GM19023 (cell line): ENCODE measurements at regions not wholly inside any gene's neighbourhood (a gene's known extent, or its start where the extent isn't known, plus 50 kb on each side); places are given as distances from the start of the nearest gene placed in this dataset.
"Not testable (repeated sequence)": the region's sequence is repeated elsewhere in the genome, so short reads cannot be mapped to it uniquely, and the experiment has no call there.

Experiments used
- ATAC-seq: cut with Tn5 transposase; IDR thresholded peaks from one replicate; pipeline ENCODE4 v1.9.1; 2021; ENCODE audit warnings: mild to moderate bottlenecking, moderate library complexity; ENCODE audit not compliant: unreplicated experiment

- ATAC-seq, result no peak
Measured at GRCh38 chr11:29634244-29634643, 382.6 kb downstream of the KCNA4 start.

- ATAC-seq, result no peak
Measured at GRCh38 chr11:29629286-29629685, 387.5 kb downstream of the KCNA4 start.

- no peak for ATAC-seq
Measured at GRCh38 chr11:29628609-29629008, 388.2 kb downstream of the KCNA4 start.

GRCh38 chr11:29627541-29627940, 389.3 kb downstream of the KCNA4 start:
- no peak for ATAC-seq

- no peak for ATAC-seq
Measured at GRCh38 chr11:29623144-29623722, 393.6 kb downstream of the KCNA4 start.

GRCh38 chr11:29616611-29617010, 400.2 kb downstream of the KCNA4 start:
- no peak for ATAC-seq

GRCh38 chr11:29612423-29612822, 404.4 kb downstream of the KCNA4 start:
- no peak for ATAC-seq

- ATAC-seq, result no peak
Measured at GRCh38 chr11:29606330-29607031, 410.3 kb downstream of the KCNA4 start.

- not testable (repeated sequence) for ATAC-seq
Measured at GRCh38 chr11:29600151-29600575, 416.7 kb downstream of the KCNA4 start.

GRCh38 chr11:29584342-29584741, 432.5 kb downstream of the KCNA4 start:
- no peak for ATAC-seq

- no peak for ATAC-seq
Measured at GRCh38 chr11:29578806-29579205, 438.0 kb downstream of the KCNA4 start.

- ATAC-seq, result no peak
Measured at GRCh38 chr11:29564486-29564885, 452.3 kb downstream of the KCNA4 start.

- ATAC-seq, result no peak
Measured at GRCh38 chr11:29562183-29562582, 454.6 kb downstream of the KCNA4 start.

- ATAC-seq, result no peak
Measured at GRCh38 chr11:29553990-29554389, 462.8 kb downstream of the KCNA4 start.

GRCh38 chr11:29538339-29539036, 478.3 kb downstream of the KCNA4 start:
- ATAC-seq, result no peak

- ATAC-seq, result no peak
Measured at GRCh38 chr11:29534836-29535235, 482.0 kb downstream of the KCNA4 start.

- ATAC-seq, result no peak
Measured at GRCh38 chr11:29530961-29531360, 485.9 kb downstream of the KCNA4 start.

GRCh38 chr11:29527391-29527936, 489.4 kb downstream of the KCNA4 start:
- no peak for ATAC-seq

- ATAC-seq, result no peak
Measured at GRCh38 chr11:29518389-29519174, 498.2 kb downstream of the KCNA4 start.

GRCh38 chr11:29511394-29511793, 505.4 kb downstream of the KCNA4 start:
- ATAC-seq, result no peak

- ATAC-seq, result no peak
Measured at GRCh38 chr11:29507376-29507775, 509.5 kb downstream of the KCNA4 start.
